Uterus (tissue), 2 donors: ENCODE measurements at regions not wholly inside any gene's neighbourhood (a gene's known extent, or its start where the extent isn't known, plus 50 kb on each side); places are given as distances from the start of the nearest gene placed in this dataset.

Experiments
- CTCF ChIP-seq, 4 experiments: fragments of 200-600 bp in 2 of 4; fragments of 450-650 bp in 2 of 4; sonication (generic) in 2 of 4; IDR thresholded peaks; one replicate each; pipeline ENCODE4 v1.5.1; 2016 to 2019; ENCODE audit warnings: antibody characterized with exemption in 4 of 4, mild to moderate bottlenecking in 2 of 4, moderate library complexity in 1 of 4
- POLR2A ChIP-seq, 2 donors: fragments of 450-650 bp; IDR thresholded peaks; one replicate each; pipeline ENCODE4 v1.6.1; 2016; ENCODE audit warnings: antibody characterized with exemption in 2 of 2, mild to moderate bottlenecking in 1 of 2, moderate library complexity in 1 of 2

- TF ChIP-seq POLR2A (IDR thresholded peaks at IDR 0.05) (no peak), CTCF (IDR thresholded peaks at IDR 0.05) (no peak)
Measured at GRCh38 chr13:85313761-85314503, 485.3 kb downstream of the SLITRK6 start.
